ENCODE measurements at regions not wholly inside any gene's neighbourhood (a gene's known extent, or its start where the extent isn't known, plus 50 kb on each side); places are given as distances from the start of the nearest gene placed in this dataset.

DNA sequence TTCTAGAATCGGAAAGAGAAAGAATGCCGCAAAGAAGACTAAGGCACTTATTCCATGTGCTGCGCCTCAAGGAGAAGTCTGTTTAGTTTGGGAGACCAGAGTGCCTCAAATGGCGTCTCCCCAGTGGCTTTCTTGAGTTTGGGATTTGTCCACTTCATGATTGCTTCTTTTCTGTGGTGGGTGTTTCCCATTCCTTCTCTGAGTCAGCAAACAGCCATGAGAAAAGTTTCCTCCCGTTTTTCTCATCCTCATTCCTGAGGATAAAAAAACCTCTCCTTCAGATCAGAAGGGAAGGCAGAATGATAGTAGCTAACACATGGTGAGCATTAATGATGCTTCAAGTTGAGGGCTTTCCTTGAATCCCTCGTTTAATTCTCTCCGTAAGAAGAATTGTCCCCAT is 275.9 kb upstream of the WWC1 start:
- DNase-seq (ENCODE audit: low read depth): no peak

DNA sequence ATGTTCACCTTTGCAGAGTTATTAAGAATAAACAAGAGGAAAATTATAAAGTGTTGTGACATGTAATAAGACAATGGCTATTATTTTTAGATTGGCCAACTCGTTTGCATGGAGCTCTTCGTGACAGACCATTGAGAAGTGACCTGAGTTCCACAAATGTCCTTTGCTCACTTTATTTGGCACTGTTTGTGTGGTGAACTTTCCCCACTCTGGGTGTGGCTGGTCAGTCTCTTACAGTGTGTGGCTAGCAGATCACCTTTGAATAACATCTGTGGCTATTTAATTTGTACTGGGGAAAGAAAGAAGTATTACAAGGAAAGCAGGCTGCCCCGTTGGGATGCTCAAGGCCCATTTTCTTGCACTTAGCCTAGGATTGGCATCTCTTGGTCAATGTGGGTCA is 274.1 kb upstream of the WWC1 start:
- no peak for DNase-seq (ENCODE audit: low read depth)

DNA sequence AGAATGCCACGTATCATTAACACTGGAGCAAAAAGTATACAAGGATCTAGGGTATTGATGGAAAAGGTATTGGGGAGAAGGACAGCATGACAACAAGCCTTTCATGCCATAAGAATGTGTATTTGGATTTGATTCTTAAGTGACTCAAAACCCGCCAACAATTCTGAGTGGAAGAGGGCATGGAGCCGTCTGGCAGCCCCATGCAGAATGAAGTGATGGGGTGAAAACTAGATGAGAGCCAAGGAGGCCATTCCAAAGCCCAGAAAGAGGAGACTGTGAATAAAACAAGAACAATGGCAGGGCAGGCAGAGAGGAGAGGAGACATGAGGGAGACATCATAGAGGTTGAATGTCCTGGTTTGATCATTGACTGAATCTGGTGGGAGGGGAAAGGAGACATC is 272.3 kb upstream of the WWC1 start:
- DNase-seq (ENCODE audit: low read depth): no peak

DNA sequence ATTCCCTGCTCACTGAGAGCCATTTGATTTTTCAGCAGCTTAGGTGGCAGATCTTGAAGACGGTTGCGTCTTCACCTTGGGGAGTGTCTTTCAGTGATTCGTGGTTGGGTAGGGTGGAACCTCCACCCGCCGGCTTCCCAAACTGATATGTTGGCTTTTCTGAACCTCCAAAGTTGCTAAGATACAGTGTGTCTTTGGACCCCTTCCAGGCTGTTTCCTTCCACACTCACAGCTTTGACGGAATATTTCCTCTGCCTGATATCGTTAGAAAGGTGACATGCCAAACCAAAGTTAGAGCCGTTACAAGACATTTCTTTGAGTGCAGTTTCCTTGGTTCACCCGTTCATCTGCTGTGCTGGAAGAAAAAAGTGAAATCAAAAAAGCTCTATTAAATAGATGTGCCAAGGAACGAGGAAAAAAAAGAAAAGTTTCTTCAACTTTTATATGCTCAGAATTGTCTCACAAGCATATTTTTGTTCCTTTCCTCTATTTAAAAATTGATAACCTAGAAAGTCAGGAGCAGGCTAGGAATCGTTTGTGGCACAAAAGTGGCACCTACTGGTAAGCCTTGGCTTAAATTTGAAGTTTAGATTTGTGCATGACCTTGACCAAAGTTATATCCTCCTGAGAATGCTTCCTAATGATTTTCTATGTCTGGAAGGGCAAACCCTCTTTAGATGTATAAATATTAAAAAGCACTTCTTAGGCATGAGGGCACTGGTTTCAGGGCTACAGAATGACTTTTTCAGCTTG is 270.7 kb upstream of the WWC1 start:
- DNase-seq (ENCODE audit: low read depth): no peak

DNA sequence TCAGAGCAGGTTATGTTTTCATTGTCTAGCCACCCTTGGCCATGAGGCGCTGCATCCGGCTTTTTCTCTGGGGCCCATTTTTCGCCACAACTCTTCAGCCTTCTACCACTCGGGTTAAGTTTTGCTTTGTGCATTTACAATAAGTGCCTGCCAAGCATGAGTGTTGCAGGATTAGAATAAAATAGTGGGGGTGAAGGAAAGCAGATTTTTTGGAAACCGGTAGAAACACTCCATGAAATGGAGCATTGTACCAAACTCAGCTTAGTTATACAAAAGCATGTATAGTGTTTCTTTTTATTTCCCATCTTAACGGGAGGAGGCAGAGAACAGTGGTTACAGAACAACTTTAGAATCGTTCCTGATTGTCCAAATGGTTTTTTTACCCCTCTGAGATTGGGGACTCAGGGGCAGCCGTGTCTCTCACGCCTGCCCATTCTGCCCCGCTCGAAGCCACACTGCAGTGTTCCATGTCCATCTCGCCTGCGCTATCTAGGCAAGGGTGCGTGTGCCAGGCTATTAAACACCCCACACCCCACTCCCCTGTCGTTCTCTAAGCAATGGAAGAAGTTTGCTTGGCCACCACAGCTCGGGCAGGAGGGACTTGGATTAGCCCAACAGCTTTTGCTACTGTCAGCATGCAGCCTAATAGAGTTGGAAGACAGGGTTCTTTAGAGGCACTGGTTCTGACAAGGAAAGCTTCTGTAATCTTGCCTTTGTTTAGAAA is 268.8 kb upstream of the WWC1 start:
- DNase-seq (ENCODE audit: low read depth): no peak

DNA sequence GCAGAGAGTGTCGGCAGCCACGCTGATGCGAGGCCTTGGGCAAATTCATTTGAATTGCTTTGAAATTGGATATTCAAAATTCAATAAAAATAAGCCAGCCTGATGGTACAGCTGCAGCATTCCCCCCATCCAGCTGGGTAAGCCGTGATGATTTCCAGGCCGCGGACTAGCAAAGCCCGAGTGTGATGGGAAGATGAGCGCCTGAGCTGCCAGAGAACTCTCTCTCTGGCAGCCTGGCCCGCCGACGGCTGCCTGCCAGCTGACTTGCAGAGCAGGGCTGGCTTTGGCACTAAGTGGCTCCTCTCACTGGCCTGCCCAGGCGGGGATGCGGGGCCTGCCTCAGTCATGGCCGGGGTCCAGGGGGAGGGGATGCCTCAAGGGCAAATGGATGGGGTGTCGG is 268.3 kb upstream of the WWC1 start:
- DNase-seq (ENCODE audit: low read depth): no peak

DNA sequence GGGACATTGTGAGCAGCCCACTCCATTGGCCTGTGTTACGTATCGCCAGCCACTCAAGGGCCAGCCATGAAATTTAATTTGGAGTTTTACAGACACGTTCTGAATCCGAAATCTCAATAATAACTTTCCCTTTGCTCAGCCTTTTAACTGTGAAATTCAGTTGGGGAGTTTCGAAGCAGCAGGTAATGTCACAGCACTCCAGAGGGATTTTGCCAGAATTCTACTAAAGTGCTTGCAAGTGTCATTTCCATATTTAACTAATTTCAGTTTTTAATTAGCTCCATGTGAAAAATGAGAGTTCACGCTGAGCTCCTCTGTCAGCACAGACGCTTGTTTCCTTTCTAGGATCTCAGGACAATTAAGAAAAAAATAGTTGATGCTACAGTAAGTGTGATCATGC is 267.1 kb upstream of the WWC1 start:
- DNase-seq (ENCODE audit: low read depth): no peak

DNA sequence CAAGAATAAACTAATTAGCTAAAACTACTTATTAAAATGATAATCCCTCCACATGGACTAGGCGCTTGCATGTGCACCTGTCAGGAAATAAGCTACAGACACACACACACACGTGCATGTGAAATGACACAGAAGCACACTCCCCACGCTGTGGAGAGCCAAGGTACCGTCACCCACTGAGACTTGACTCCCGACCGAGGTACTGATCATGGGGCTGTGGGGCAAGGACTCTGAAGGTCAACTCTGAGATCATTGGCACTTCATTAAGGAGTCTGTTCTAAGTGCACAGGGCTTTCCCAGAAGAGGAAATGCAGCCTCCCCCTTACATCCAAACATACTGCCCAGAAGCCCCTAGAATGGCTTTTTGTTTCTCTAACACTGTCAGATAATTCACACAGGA is 264.4 kb upstream of the WWC1 start:
- no peak for DNase-seq (ENCODE audit: low read depth)

DNA sequence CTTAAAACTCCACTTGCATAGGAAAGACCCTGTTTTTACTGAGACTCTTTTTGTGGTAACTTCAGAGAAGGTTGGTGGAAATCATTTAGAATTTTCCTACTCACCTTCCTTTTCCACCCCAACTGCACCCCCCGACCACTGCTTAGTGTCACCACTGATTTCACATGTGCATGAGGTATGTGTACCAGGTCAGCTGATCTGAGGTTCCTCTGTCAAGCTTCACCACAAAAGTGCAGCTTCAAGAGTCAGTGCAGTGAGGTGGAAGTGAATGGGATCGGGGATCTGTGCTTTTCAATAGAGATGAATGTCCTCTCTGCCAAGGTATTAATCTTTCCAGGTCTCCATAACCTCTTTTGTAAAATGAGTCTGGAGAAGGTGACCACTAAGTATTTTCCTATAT is 260.5 kb upstream of the WWC1 start:
- no peak for DNase-seq (ENCODE audit: low read depth)

DNA sequence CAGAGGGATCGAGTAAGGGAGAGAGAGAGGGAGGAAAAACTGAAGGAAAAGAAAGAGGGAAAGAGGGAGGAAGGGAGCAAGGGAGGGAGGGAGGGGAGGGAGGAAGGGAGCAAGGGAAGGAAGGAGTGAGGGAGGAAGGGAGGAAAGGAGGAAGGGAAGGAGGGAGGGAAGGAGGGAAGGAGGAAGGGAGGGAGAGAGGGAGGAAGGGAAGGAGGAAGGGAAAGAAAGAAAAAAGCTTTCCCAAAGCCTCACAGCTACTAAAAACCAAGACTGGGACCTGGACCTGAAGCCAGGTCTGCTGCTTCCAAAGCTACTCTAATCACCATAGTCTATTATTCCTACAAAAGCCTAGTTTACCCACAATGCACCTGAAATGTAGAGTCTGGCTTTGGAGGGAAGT is 259.8 kb upstream of the WWC1 start:
- DNase-seq (ENCODE audit: low read depth): no peak

DNA sequence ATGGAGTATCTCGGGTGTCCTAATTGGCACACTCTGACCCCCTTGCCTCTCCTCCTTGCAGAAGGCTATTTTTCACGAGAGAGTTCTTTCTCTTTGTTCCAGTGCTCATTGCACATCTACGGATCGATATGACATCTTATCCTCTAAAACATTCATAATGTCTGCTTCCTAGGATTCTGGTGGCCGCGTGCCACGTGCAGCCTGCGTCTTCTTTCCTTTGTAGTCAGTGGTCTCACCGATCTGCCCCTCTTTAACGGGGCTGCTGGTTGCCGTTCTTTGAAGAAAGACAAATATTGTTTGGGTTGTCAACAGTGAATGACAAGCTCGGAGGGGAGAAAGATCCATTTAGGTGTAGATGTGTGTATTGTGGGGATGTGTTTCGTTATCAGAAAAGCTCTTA is 252.4 kb upstream of the WWC1 start:
- no peak for DNase-seq (ENCODE audit: low read depth)

DNA sequence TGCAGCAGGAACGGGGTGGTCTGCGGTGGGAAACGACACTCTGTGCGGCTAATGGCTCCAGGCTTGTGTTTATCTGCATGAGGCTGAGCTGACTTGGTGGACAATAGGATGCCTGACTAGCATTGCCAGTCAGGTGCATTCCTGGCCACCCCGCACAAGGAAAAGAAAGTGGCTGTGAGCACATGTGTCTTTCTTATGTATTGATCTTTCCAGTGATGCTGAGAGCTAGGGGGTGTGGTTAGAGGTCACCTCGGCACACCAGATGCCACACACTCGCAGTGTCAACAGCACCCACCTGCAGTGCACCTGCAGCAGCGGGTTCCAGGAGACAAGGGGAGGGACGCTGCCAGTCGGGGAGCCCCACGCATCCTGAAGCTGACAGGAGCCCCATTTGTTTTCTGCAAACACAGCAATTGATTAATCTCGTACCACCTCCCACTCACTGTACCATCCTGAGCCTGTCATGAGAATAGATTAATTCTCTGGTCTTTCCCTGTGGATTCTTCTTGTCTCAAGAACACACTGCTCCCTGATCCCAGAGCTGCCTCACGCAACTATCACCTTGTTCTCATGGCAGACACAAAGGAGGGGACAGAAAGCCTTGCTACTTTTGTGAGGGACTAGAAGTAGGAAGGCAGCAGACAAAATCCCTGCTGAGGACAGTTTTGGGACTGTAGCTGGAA is 251.7 kb upstream of the WWC1 start:
- DNase-seq (ENCODE audit: low read depth): no peak

DNA sequence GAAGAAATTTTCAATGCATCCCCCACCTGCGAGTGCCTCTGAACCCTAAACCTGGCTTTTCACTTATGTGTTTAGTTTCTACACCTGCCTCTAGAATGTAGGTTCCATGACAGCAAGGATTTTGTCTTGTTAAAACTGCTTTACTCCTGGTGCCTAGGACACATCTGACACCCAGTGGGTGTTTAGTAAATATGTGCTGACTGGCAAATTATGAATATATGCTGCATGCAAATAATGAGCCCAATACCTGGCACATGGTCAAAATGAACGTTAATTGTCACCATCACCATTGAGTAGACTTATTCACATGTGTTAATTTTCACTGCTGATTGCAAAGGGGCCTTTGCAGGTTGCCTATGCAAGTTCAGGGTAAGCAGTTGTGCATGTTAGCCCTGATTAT is 249.9 kb upstream of the WWC1 start:
- DNase-seq (ENCODE audit: low read depth): no peak

DNA sequence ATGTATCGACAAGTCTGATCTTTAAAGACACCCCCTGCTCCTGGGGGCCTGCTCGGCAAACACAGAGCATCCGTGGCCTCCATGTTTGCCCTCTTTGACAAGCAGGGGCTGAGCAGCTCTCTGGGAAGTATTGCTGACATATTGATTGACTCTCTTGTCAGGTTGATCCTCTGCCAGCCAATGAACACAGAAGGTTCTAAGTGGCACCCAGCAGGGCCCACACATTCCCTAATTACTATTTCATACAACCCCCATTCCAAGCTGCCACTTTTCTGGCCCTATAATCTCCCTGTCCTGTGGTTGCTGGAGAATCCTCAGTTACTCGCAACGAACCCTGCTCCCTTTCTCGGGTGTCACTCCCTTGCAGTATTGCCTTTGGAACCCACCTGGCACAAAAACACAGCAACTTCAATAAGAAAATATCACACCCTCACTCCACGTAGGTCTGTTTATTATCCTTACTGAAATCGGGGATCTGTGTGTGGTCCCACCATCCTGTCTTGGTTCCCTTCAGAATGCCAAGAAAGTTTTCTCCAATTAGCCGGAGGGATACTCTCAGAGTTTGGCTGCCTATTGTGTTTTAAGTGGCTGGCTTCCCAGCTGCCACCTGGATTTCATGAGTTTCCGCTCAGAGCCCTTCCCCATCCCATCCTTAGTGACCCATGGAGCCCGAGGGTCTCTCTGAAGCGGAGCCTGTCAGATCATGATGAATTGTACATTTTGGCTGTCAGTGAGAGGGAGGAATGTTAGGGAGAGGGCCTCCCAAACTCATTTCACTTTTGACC is 249.0 kb upstream of the WWC1 start:
- no peak for DNase-seq (ENCODE audit: low read depth)

DNA sequence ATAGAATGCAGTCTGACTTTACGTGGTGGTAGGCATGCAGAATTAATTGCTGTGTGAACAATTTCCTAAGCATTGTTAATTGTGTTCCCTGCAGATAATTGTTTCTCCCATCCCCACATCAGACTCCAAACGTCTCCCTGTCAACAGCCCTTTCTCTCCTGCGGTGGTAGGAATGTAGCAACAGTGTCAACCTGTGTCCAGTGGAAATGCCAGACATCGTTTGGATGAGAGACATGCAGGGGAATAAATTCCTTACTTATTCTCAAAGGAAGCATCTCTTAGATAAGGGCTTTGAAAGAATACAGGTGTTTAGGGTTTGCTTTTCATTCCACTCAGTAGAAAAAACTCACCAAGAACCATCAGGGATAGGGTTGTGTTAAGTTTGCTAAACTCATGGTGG is 245.3 kb upstream of the WWC1 start:
- DNase-seq (ENCODE audit: low read depth): no peak

DNA sequence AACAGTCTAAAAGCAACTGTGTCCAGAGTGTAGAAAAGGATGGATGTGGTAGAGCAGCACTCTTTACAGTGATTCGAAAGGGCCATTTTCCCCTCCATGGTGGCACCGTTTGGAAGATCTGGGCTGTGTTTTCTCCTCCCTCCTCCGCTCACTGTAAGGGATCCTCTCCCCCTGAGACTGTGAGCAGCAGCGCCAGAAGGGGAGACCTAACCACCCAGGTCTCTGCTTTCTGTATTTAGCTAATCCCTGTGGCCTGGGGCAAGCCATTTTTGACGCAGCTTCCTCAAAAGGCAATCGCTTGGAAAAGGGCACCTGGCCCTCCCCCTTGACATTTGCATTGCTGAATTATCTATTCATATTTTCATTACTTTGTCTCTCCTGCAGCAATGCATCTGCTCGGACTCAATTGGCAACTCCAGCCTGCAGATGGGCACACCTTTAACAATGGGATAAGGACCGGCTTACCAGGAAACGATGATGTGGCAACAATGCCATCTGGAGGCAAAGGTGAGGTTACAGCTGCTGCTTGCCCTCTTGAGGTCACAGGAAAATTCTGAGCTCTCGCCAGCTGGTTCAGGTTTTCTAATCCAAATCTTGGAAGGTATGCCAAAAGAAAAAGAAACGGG is 244.3 kb upstream of the WWC1 start:
- no peak for DNase-seq (ENCODE audit: low read depth)

DNA sequence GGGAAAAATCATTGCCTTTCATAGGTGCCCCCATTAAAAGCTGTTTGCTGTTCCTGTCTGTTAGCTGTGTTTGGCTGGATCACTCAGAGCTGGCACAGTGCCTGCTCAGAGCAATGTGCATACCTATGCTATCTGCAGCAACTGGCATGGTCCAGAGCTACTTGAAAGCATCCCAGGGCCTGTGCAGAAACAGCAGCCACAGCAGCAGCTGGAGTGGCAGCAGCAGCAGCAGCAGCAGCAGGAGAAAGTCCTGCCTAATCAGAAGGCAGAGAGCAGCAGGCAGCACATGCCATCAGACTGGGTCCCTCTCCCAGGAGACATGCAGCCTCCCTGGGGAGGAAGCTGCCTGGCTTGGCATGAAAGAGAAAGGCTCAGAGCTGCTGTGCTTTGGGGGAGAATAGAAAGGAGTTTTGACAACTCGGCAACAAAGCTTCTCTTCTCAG is 243.8 kb upstream of the WWC1 start:
- no peak for DNase-seq (ENCODE audit: low read depth)

DNA sequence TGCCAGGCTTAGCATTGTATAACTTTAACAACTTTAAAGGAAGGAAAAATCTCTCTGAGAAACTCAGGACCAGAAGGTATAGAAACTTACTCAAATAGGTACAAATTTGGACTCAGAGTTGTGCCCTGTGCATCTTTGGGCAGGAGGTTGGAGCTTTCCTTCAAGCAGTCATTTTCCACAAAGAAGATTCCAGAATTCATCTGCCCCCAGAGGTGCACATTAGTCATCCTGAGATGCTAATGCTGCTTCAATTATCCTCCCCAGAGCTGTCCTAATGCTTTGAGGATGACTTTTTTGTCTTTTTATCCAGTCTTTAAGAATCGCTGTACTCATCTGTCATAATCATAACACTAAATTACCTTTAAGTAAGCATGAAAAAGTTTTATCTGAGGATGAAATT is 243.0 kb upstream of the WWC1 start:
- no peak for DNase-seq (ENCODE audit: low read depth)

DNA sequence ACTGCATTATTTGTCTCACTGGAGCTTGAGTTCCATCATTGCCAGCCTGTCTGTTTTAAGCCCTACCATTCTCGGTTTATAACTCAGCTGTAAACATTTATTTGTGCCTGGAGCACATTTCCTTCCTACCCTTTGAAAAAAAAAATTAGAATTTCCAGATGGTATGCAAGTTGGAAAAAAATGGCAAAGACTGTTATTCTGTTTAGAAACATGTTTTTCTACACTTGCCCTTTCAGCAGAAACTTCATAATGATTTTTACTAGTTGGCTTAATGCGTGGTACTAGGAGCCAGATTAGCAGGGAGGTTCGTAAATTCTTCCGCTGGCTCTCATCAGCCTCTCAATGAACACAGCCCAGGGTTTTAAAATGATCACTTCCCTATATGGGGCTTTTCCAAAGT is 238.8 kb upstream of the WWC1 start:
- DNase-seq (ENCODE audit: low read depth): no peak

DNA sequence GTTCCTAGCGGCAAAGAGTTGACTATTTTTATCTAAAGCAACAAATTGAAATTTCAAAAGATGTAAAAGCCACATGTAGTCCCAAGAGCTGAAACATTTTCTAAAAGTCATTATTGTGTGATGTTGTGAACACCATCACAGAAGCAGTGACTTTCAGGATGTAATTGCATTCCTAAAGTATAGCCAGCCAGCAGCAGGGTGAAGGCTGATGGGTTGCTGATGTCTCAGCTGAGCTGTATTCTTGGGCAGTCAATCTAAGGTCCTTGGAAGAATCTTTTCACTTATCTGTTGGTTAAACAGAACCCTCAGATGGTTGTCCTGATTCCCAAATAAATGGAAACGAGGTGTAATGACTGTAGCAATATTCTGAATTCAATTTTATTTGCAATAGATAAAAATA is 237.4 kb upstream of the WWC1 start:
- DNase-seq (ENCODE audit: low read depth): no peak

DNA sequence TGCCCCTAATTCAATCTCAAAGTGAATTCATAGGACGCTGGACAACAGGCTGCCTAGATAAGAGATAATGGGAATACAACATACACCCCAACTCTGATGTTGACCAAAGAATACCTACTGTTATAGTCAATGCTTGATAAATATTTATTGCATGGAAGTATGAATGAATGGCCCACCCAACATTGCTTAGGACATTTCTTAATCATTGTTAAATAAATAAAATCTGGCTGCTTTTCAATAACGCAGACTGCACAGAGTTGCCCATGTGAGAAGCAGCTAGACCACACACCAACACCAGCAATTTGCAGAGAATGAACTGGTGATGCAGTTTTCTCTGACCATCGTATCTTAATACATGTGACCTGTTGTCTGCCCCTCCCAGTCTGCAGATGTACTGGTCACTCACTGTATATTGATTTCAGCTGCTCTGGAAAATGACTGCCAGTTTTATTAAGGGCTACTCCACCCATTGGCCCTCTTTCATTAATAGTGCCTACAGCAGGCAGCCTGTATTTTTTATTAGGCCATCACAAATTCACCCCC is 236.2 kb upstream of the WWC1 start:
- no peak for DNase-seq (ENCODE audit: low read depth)

DNA sequence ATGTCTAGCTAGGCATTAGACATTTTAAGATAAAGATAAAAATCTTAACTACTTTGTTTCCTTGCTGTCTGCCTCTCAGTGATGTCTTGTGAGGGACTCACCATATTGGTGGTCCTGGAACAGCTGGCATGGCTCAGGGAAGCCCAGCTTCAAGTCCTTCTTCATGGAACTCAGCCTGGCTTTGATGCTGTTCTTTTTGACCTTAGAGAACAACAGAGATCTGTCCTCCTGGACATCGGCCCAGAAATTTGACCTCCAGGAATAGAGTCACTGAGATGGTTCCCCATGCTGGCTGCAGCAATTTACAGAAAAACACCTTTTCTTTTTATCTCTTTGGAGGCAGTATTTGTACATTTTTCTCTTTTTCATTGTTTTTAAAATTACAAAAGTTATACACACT is 235.5 kb upstream of the WWC1 start:
- no peak for DNase-seq (ENCODE audit: low read depth)

Data from fibroblast of gingiva (primary cell).